GM23248 (cell line): ENCODE measurements at regions not wholly inside any gene's neighbourhood (a gene's known extent, or its start where the extent isn't known, plus 50 kb on each side); places are given as distances from the start of the nearest gene placed in this dataset.
"Not testable (repeated sequence)": the region's sequence is repeated elsewhere in the genome, so short reads cannot be mapped to it uniquely, and the experiment has no call there.

Experiments
- DNase-seq: peaks from one replicate; pipeline ENCODE4 v3.0.0-alpha.2; 2015
- H2AFZ ChIP-seq: fragments of 200-600 bp; sonication (generic); 2 replicates; pipeline ENCODE4 v1.6.1; 2016; ENCODE audit warnings: antibody characterized with exemption
- H3F3A ChIP-seq: fragments of 200-600 bp; sonication (generic); 2 replicates; pipeline ENCODE4 v1.6.1; 2016; ENCODE audit warnings: mild to moderate bottlenecking, antibody characterized with exemption, mixed run types; ENCODE audit not compliant: insufficient read depth
- H3K27ac ChIP-seq: fragments of 200-600 bp; sonication (generic); 2 replicates; pipeline ENCODE4 v1.5.1; 2016; ENCODE audit warnings: mild to moderate bottlenecking
- H3K27me3 ChIP-seq: fragments of 200-600 bp; sonication (generic); replicated peaks from 2 replicates; pipeline ENCODE4 v1.6.1; 2016; ENCODE audit warnings: mild to moderate bottlenecking; ENCODE audit not compliant: insufficient read depth
- H3K36me3 ChIP-seq: fragments of 200-600 bp; sonication (generic); 2 replicates; pipeline ENCODE4 v1.6.1; 2016; ENCODE audit warnings: low read depth, mild to moderate bottlenecking
- H3K4me1 ChIP-seq: fragments of 200-600 bp; sonication (generic); 2 replicates; pipeline ENCODE4 v1.6.1; 2016; ENCODE audit warnings: mild to moderate bottlenecking; ENCODE audit not compliant: insufficient read depth
- H3K4me2 ChIP-seq: fragments of 200-600 bp; sonication (generic); one replicate; pipeline ENCODE4 v1.6.1; 2016; ENCODE audit warnings: mild to moderate bottlenecking; ENCODE audit not compliant: unreplicated experiment
- H3K4me3 ChIP-seq: fragments of 200-600 bp; sonication (generic); 2 replicates; pipeline ENCODE4 v1.5.1; 2016; ENCODE audit warnings: mild to moderate bottlenecking
- H3K79me2 ChIP-seq: fragments of 200-600 bp; sonication (generic); 2 replicates; pipeline ENCODE4 v1.6.1; 2016; ENCODE audit warnings: mild to moderate bottlenecking; ENCODE audit not compliant: insufficient read depth
- H3K9ac ChIP-seq: fragments of 200-600 bp; sonication (generic); 2 replicates; pipeline ENCODE4 v1.6.1; 2016; ENCODE audit warnings: mild to moderate bottlenecking
- H3K9me2 ChIP-seq: fragments of 200-600 bp; sonication (generic); 2 replicates; pipeline ENCODE4 v1.6.1; 2016; ENCODE audit warnings: mixed run types, mild to moderate bottlenecking, moderate library complexity; ENCODE audit not compliant: insufficient read depth
- H3K9me3 ChIP-seq: fragments of 200-600 bp; sonication (generic); one replicate; pipeline ENCODE4 v1.6.1; 2017; ENCODE audit warnings: low read depth
- H4K20me1 ChIP-seq: fragments of 200-600 bp; sonication (generic); 2 replicates; pipeline ENCODE4 v1.6.0; 2016; ENCODE audit not compliant: insufficient read depth
- EZH2 ChIP-seq: fragments of 200-600 bp; sonication (generic); IDR thresholded peaks from 2 replicates; pipeline ENCODE4 v1.6.1; 2018; ENCODE audit warnings: antibody characterized with exemption, mild to moderate bottlenecking; ENCODE audit not compliant: insufficient read depth, poor library complexity, severe bottlenecking
- EZH2phosphoT487 ChIP-seq: fragments of 200-600 bp; sonication (generic); IDR thresholded peaks from 2 replicates; pipeline ENCODE4 v1.6.1; 2018; ENCODE audit warnings: antibody characterized with exemption, moderate library complexity, mild to moderate bottlenecking, low read depth; ENCODE audit not compliant: insufficient read depth
- WGBS, 2 experiments: methylation state at CpG; one replicate each; pipeline ENCODE4 v1.1.6; 2015 to 2017; ENCODE audit warnings: low lambda C conversion rate in 2 of 2, low coverage in 1 of 2; ENCODE audit errors: missing lambda C conversion rate in 2 of 2; 5-methylcytosine and 5-hydroxymethylcytosine counted together
- in situ Hi-C: fragments of 300-500 bp; cut with MboI; formaldehyde crosslinking; loops from 2 replicates; pipeline ENCODE4 v1.15.0; 2020

GRCh38 chrX:106283841-106284240 is 115.7 kb downstream of the PWWP3B start:
- WGBS, 2 experiments: 14 to 19% methylated on average over 4 of the region's 4 CpGs
- H3K36me3 ChIP-seq: no peaks in the 10 kb centered on the region
- H3K9ac ChIP-seq: no peak overlapping the region
- no peaks in the 10 kb centered on the region for H3K9me2 ChIP-seq
- in situ Hi-C loops: no loop called here
- H3K27me3 ChIP-seq: no peaks in the 10 kb centered on the region
- DNase-seq: no peak
- no peaks in the 10 kb centered on the region for H3K79me2 ChIP-seq
- H3K4me3 ChIP-seq: no peak overlapping the region
- H2AFZ ChIP-seq: no peak overlapping the region
- no peaks in the 10 kb centered on the region for H4K20me1 ChIP-seq
- H3K4me2 ChIP-seq: no peak overlapping the region
- H3F3A ChIP-seq: no peaks in the 10 kb centered on the region
- H3K9me3 ChIP-seq: no peaks in the 10 kb centered on the region
- no peak for TF ChIP-seq EZH2
- no peak for TF ChIP-seq EZH2phosphoT487
- no peaks in the 10 kb centered on the region for H3K4me1 ChIP-seq
- no peak overlapping the region for H3K27ac ChIP-seq

DNA sequence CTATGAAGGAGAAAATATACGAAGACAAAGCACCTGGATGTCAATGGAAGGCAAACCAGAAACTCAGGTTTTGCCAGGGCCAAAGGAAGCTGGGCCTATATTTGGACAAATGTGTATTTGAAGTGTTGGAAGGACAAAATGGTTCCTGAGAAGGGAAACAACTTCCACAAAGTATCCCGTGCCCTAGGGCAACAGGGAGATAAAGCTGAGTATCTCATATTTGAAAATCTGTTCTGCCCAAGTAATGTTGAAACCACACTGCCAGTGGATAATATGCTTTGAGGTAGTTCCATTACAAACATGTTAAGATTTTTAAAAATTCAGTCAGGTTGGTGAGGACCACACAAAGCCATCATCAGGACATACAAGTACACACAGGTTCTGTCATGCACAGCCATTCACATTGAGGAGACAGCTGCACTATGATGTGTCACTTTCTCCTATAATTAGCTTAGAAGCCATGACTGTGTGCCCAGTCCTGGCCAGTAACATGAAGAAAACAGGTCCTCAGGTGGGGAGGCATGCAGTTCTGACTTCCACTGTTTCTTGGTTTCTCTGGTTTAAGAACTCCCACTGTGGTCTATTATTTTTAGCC is 116.4 kb downstream of the PWWP3B start:
- H3F3A ChIP-seq: no peaks in the 10 kb centered on the region
- H2AFZ ChIP-seq: no peak overlapping the region
- no peaks in the 10 kb centered on the region for H3K79me2 ChIP-seq
- 0% methylated on average over 2 of the region's 2 CpGs for WGBS, 2 experiments
- H3K9me2 ChIP-seq: no peaks in the 10 kb centered on the region
- no peak for DNase-seq
- H4K20me1 ChIP-seq: no peaks in the 10 kb centered on the region
- TF ChIP-seq EZH2: no peak
- TF ChIP-seq EZH2phosphoT487: no peak
- no peaks in the 10 kb centered on the region for H3K4me1 ChIP-seq
- no peak overlapping the region for H3K27ac ChIP-seq
- no peak overlapping the region for H3K4me3 ChIP-seq
- H3K9me3 ChIP-seq: no peaks in the 10 kb centered on the region
- in situ Hi-C loops: no loop called here
- H3K4me2 ChIP-seq: no peak overlapping the region
- no peaks in the 10 kb centered on the region for H3K36me3 ChIP-seq
- H3K9ac ChIP-seq: no peak overlapping the region
- H3K27me3 ChIP-seq: no peaks in the 10 kb centered on the region

- 0 to 50% methylated on average over 1 of the region's 1 CpG for WGBS, 2 experiments
- H3K27me3 ChIP-seq: no peaks in the 10 kb centered on the region
- H3K36me3 ChIP-seq: no peaks in the 10 kb centered on the region
- H4K20me1 ChIP-seq: no peaks in the 10 kb centered on the region
- no peak overlapping the region for H3K9ac ChIP-seq
- in situ Hi-C loops: no loop called here
- H3K27ac ChIP-seq: no peak overlapping the region
- H3F3A ChIP-seq: no peaks in the 10 kb centered on the region
- H3K4me3 ChIP-seq: no peak overlapping the region
- H3K9me2 ChIP-seq: no peaks in the 10 kb centered on the region
- H3K4me1 ChIP-seq: no peaks in the 10 kb centered on the region
- no peaks in the 10 kb centered on the region for H3K79me2 ChIP-seq
- H3K4me2 ChIP-seq: no peak overlapping the region
- no peaks in the 10 kb centered on the region for H3K9me3 ChIP-seq
- no peak for DNase-seq
- no peak overlapping the region for H2AFZ ChIP-seq
- TF ChIP-seq EZH2phosphoT487 (no peak), EZH2 (no peak)
These were observed 118.0 kb downstream of the PWWP3B start for GRCh38 chrX:106286053-106286650.

GRCh38 chrX:106290778-106291177 is 122.7 kb downstream of the PWWP3B start:
- H2AFZ ChIP-seq, H3K27me3 ChIP-seq, DNase-seq, H3K36me3 ChIP-seq, H3K9ac ChIP-seq, H3K4me3 ChIP-seq, in situ Hi-C loops, H3K4me1 ChIP-seq, H3K9me3 ChIP-seq, H3F3A ChIP-seq, H3K9me2 ChIP-seq, H3K27ac ChIP-seq, H3K4me2 ChIP-seq, H4K20me1 ChIP-seq, H3K79me2 ChIP-seq: not testable (repeated sequence)
- no CpG with 5 or more reads among the region's 5 CpGs for WGBS, 2 experiments

DNA sequence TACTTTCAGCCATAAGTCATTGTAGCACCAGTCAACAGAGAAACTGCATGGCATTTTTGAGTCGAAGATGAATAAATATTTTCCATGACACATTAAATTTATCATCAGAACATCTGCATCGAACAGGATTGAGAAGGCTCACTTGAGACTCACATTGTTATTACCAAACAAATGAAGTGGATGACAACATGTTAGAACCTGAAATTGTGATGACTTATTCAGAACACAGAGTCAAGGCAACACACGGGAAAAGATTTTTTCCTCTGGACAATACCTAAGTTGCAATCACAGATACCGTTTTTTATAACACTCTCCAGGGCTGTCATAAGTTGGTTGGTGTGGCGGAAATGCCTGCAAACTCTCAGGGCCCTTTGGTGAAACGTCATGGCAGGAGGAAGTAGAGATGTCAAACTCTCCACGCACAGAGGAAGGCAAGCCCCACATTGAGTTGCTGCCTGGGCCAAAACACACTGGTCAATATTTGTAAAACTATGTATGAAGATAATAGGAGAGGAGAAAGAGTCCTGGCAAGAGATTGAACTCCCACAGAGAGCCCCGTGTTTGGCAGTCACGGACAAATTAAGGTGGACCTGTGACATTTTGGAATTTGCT is 123.8 kb downstream of the PWWP3B start:
- H3K4me3 ChIP-seq, DNase-seq, H3K9ac ChIP-seq, H3K27ac ChIP-seq, H3K79me2 ChIP-seq, H2AFZ ChIP-seq, H3K9me2 ChIP-seq, H4K20me1 ChIP-seq, H3K4me2 ChIP-seq, H3K27me3 ChIP-seq, H3K4me1 ChIP-seq, H3F3A ChIP-seq, in situ Hi-C loops, H3K36me3 ChIP-seq, H3K9me3 ChIP-seq: not testable (repeated sequence)
- no CpG with 5 or more reads among the region's 9 CpGs for WGBS, 2 experiments
